ENCODE measurements at regions not wholly inside any gene's neighbourhood (a gene's known extent, or its start where the extent isn't known, plus 50 kb on each side); places are given as distances from the start of the nearest gene placed in this dataset.

- ATAC-seq (replicated peaks in 1 of 2) (no peak), DNase-seq (no peak)
- H3K27me3 Mint-ChIP-seq (ENCODE audit: low read depth), result no peaks in the 10 kb centered on the region
- H3K36me3 Mint-ChIP-seq (ENCODE audit: insufficient read depth in 2 of 2), result peaks cover 3 to 8% of the 10 kb centered on the region in 2 donors
- H3K4me1 Mint-ChIP-seq (ENCODE audit: low read depth), result peaks cover 15% of the 10 kb centered on the region
- H3K4me3 Mint-ChIP-seq, result no peak overlapping the region
- no peak overlapping the region for H3K27ac Mint-ChIP-seq
- no peaks in the 10 kb centered on the region for H3K9me3 Mint-ChIP-seq
Observed at GRCh38 chr3:141434255-141434654, 52.6 kb upstream of the RASA2 start.

- peak overlapping the region; percentile 66 for H3K27ac Mint-ChIP-seq
- DNase-seq (no peak), ATAC-seq (replicated peaks in 1 of 2) (no peak)
- H3K4me1 Mint-ChIP-seq (ENCODE audit: low read depth), result peaks cover 34% of the 10 kb centered on the region
- no peaks in the 10 kb centered on the region for H3K9me3 Mint-ChIP-seq
- H3K27me3 Mint-ChIP-seq (ENCODE audit: low read depth), result no peaks in the 10 kb centered on the region
- no peak overlapping the region for H3K4me3 Mint-ChIP-seq
- peaks cover 3 to 8% of the 10 kb centered on the region in 2 donors for H3K36me3 Mint-ChIP-seq (ENCODE audit: insufficient read depth in 2 of 2)
Observed at GRCh38 chr3:141436180-141436579, 50.6 kb upstream of the RASA2 start.

All from activated T-cell treated with anti-CD3 and anti-CD28 coated beads, Interleukin-2, amount 50 U/mL, for 72 hours (primary cell).